ENCODE measurements at regions not wholly inside any gene's neighbourhood (a gene's known extent, or its start where the extent isn't known, plus 50 kb on each side); places are given as distances from the start of the nearest gene placed in this dataset.

DNA sequence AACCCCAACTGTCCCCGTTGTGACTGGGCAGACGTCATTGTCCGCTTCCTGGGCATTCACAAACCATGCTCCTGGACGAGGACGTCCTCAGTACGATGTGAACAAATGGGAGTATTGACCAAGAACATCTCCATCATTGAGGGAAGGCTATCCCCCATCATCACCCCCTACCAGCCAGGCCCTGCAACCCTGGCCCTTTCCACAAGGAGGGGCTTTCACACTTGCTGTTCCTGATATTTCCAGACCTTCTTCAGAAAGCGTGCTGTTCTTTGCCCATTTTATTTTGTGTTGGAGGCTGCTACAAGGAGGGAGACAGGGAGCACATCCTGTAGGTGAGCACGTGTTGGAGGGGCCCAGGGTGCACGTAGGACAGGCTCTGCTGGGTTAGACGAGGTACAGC, 277.0 kb upstream of the LRRC3B start:
- Histone ChIP-seq H3K9me3 (no peaks in the 10 kb centered on the region; the same call in 1 of the 2 replicates), H3K4me2 (no peak overlapping the region), H3K4me3 (ENCODE audit: low read depth in 2 of 2, low read length in 1 of 2) (no peak overlapping the region), H3K27ac (ENCODE audit: low read depth in 2 of 2, low read length in 1 of 2) (no peak overlapping the region), H3K79me2 (ENCODE audit: insufficient read depth) (no peaks in the 10 kb centered on the region), H3K36me3 (replicated peaks in 1 of 2; ENCODE audit: control insufficient read depth in 1 of 2, insufficient read depth in 2 of 2, low read length in 1 of 2) (no peaks in the 10 kb centered on the region), H3K9ac (no peak overlapping the region), H2AFZ (ENCODE audit: low read depth) (no peak overlapping the region), H3K27me3 (ENCODE audit: insufficient read depth) (no peaks in the 10 kb centered on the region), H3K4me1 (ENCODE audit: control insufficient read depth in 1 of 2, insufficient read depth in 2 of 2, low read depth in 1 of 2, low read length in 1 of 2) (no peaks in the 10 kb centered on the region), H3K9me2 (no peaks in the 10 kb centered on the region), H4K20me1 (ENCODE audit: insufficient read depth) (no peaks in the 10 kb centered on the region), H3F3A (replicated peaks; ENCODE audit: insufficient read depth) (no peaks in the 10 kb centered on the region)
- POLR2A ChIA-PET: no interaction called here
- TF ChIP-seq RFX5 (IDR thresholded peaks at IDR 0.05; ENCODE audit: low read length): no peak
- no peak for TF ChIP-seq POLR2AphosphoS5 (IDR thresholded peaks at IDR 0.05; ENCODE audit: low read depth, low read length)
- no peak for TF ChIP-seq NFIC (IDR thresholded peaks at IDR 0.05; ENCODE audit: borderline replicate concordance)
- TF ChIP-seq RAD21 (IDR thresholded peaks at IDR 0.05; ENCODE audit: low read length): no peak
- TF ChIP-seq, protein P1, sequence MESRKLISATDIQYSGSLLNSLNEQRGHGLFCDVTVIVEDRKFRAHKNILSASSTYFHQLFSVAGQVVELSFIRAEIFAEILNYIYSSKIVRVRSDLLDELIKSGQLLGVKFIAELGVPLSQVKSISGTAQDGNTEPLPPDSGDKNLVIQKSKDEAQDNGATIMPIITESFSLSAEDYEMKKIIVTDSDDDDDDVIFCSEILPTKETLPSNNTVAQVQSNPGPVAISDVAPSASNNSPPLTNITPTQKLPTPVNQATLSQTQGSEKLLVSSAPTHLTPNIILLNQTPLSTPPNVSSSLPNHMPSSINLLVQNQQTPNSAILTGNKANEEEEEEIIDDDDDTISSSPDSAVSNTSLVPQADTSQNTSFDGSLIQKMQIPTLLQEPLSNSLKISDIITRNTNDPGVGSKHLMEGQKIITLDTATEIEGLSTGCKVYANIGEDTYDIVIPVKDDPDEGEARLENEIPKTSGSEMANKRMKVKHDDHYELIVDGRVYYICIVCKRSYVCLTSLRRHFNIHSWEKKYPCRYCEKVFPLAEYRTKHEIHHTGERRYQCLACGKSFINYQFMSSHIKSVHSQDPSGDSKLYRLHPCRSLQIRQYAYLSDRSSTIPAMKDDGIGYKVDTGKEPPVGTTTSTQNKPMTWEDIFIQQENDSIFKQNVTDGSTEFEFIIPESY (IDR thresholded peaks at IDR 0.05; ENCODE audit: borderline replicate concordance, low read depth): no peak
- TF ChIP-seq REST (IDR thresholded peaks at IDR 0.05; ENCODE audit: low read depth, low read length): no peak
- TF ChIP-seq FOXM1 (IDR thresholded peaks at IDR 0.05; ENCODE audit: low read depth): no peak
- TF ChIP-seq MXI1 (IDR thresholded peaks at IDR 0.05; ENCODE audit: low read depth, low read length): no peak
- TF ChIP-seq RCOR1 (IDR thresholded peaks at IDR 0.05; ENCODE audit: low read length): no peak
- no peak for TF ChIP-seq USF2 (IDR thresholded peaks at IDR 0.05; ENCODE audit: borderline replicate concordance, low read depth, low read length)
- TF ChIP-seq GABPA (IDR thresholded peaks at IDR 0.05; ENCODE audit: low read depth): no peak
- no peak for TF ChIP-seq TCF12 (IDR thresholded peaks at IDR 0.05)
- no peak for TF ChIP-seq PBX3 (IDR thresholded peaks at IDR 0.05)
- no peak for TF ChIP-seq RXRA (IDR thresholded peaks at IDR 0.05; ENCODE audit: borderline replicate concordance, low read depth)
- no peak for TF ChIP-seq FOSL2 (IDR thresholded peaks at IDR 0.05; ENCODE audit: borderline replicate concordance, low read depth)
- no peak for TF ChIP-seq TAF1 (IDR thresholded peaks at IDR 0.05; ENCODE audit: borderline replicate concordance, low read depth, low read length)
- no peak for TF ChIP-seq SIN3A (IDR thresholded peaks at IDR 0.05; ENCODE audit: borderline replicate concordance, low read depth, low read length)
- WGBS (ENCODE audit: low lambda C conversion rate): 35% methylated on average over 10 of the region's 10 CpGs
- CTCF ChIA-PET: no interaction called here
- DNase-seq: no peak

Data from SK-N-SH (cell line).